Skin epidermis (tissue), 12 donors: ENCODE measurements at regions not wholly inside any gene's neighbourhood (a gene's known extent, or its start where the extent isn't known, plus 50 kb on each side); places are given as distances from the start of the nearest gene placed in this dataset.
"Not testable (repeated sequence)": the region's sequence is repeated elsewhere in the genome, so short reads cannot be mapped to it uniquely, and the experiment has no call there.

Experiments
- H3K27ac ChIP-seq, 21 experiments: fragments of 200-600 bp; sonication (generic) in 11 of 21; one replicate each; pipeline ENCODE4 v1.5.0; 2020; ENCODE audit warnings: mild to moderate bottlenecking in 3 of 21, inconsistent platforms in 2 of 21, moderate library complexity in 2 of 21
- H3K4me3 ChIP-seq, 7 experiments: fragments of 200-600 bp; sonication (generic) in 2 of 7; one replicate each; pipeline ENCODE4 v1.5.0; 2020; ENCODE audit warnings: inconsistent platforms in 2 of 7, mild to moderate bottlenecking in 2 of 7, moderate library complexity in 1 of 7

DNA sequence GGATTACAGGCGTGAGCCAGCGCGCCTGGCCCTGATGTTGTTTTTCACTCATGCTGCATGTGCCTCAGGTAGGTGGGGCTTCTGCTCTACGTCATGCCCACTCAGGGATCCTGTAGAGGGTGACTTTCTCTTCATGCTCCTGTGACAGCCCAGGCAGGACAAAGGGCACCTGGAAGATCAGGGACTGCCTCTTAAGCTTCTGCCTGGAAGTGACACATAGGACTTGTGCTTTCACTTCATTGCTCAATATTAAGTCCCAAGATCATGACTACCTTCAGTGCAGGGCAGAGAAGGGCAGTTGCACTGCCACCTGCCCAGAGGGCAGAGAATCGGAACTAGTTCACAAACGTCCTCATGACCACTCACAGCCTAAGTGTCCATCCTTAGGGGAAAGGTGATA, 249.5 kb upstream of the SULF2 start:
- no peak overlapping the region for H3K4me3 ChIP-seq

DNA sequence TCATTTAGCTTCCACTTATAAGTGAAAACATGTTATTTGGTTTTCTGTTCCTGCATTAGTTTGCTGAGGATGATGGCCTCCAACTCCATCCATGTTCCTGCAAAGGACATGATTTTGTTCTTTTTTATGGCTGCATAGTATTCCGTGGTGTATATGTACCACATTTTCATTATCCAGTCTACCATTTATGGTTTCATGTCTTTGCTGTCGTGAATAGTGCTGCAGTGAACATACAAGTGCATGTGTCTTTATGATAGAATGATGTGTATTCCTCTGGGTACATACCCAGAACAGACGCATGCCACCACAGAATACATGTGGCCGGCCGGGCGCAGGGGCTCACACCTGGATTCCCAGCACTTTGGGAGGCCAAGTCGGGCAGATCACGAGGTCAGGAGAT, 247.7 kb upstream of the SULF2 start:
- not testable (repeated sequence) for H3K4me3 ChIP-seq, H3K27ac ChIP-seq

More for the DNA sequence above, 249.5 kb upstream of the SULF2 start:
- no peak overlapping the region for H3K27ac ChIP-seq

- no peak overlapping the region for H3K4me3 ChIP-seq
- no peak overlapping the region for H3K27ac ChIP-seq
Measured at GRCh38 chr20:48031122-48031521, 245.8 kb upstream of the SULF2 start.

DNA sequence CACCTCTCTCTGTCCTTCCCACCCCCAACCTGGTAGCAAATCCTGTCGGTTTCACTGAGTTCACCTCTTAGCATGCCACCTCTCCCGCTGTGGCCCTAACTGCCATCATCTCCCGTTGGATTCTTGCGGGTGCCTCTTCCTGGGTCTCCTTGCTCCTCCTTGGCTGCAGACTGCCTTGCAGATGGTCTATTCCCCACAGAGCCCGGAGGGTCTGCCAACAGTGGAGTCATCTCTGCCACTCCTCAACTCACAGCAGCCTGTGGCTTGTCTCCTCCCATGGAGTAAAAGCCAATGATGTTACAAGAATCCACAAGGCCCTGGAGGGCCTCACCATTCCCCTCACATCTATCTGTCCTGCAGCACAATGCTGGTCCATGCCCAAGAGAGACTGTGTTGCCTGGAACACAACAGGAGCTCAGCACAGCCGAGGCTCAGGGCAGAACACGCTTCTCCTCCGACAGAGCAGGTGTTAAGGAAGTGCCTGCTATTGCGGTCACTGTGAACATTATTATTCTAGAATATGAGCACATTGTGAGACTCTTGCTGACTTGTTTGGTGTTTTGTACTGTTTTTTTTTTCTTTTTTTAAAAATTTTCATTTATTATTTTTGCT, 241.8 kb upstream of the SULF2 start:
- Histone ChIP-seq H3K4me3 (no peak overlapping the region), H3K27ac (no peak overlapping the region)

- no peak overlapping the region for H3K4me3 ChIP-seq
Measured at GRCh38 chr20:48025661-48026060, 240.4 kb upstream of the SULF2 start.

DNA sequence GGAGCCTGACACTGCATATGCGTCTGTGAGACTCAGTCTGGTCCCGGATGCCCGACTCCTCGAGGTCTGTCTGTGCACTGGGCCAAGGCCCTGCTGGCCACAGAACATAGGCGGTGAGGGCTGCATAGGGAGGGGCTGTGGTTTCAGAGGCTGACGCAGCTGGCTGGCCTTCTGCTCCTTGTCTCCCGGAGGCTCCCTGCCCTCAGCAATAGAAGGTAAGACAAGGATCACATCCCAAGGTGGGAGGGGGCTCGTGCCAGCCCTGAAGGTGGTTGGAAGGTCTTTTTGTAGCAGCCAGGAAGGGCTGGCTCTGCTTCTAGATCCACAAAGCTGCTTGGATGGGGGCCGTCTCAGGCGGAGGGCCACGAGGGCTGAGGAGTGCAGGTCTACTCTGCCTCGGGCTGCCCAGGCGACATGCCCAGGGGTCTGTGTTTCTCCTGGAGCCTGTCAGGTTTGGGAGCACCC, 239.8 kb upstream of the SULF2 start:
- H3K27ac ChIP-seq: peak overlapping the region in 12 of 21 experiments; percentile 49 to 79 (median 71)
- H3K4me3 ChIP-seq: no peak overlapping the region

More at GRCh38 chr20:48025661-48026060, 240.4 kb upstream of the SULF2 start:
- H3K27ac ChIP-seq: peak overlapping the region in 7 of 21 experiments; percentile 51 to 79 (median 76)

DNA sequence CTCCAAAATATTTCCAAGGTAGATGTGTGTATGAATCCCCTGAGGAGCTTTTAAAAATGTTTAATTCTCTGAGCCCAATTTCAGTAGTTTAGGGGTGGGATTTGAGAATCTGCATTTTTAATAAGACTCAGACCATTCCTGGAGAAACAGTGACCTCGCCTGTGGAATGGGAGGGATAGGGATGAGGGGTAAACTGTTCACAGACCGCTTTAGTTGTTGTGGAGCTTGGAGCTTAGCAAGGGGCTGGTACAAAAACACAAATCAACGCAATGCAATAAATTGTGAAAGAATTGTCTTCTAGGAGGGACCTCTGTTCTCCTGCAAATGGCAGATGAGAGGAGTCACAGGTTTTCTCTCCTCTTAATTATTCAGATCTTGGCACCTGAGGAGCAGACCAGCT, 239.3 kb upstream of the SULF2 start:
- Histone ChIP-seq H3K4me3 (no peak overlapping the region), H3K27ac (peak overlapping the region in 4 of 21 experiments; percentile 8 to 79 (median 76))

DNA sequence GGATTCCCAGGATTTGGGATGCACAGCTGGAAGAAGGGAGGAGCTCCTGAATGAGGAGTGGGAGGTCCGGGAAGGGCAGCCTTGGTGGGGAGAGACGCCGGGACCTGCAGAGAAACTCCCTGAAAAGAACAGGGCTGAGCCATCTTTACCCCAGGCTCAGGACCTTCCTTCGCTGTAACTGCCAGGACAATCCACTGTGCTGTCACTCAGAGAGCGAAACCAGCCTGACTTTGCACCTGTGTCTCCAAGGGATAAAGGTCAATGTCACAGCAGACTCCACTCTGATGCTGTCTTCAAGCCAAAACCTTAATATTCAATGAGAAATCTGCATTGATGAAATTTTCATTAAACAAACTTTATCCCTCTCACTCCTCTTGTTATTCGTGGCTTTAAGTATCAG, 235.4 kb upstream of the SULF2 start:
- H3K27ac ChIP-seq, H3K4me3 ChIP-seq: not testable (repeated sequence)

- Histone ChIP-seq H3K27ac (no peak overlapping the region), H3K4me3 (no peak overlapping the region)
Measured at GRCh38 chr20:48019940-48020339, 234.7 kb upstream of the SULF2 start.

- no peak overlapping the region for H3K4me3 ChIP-seq
- no peak overlapping the region for H3K27ac ChIP-seq
Measured at GRCh38 chr20:48019496-48019895, 234.2 kb upstream of the SULF2 start.

DNA sequence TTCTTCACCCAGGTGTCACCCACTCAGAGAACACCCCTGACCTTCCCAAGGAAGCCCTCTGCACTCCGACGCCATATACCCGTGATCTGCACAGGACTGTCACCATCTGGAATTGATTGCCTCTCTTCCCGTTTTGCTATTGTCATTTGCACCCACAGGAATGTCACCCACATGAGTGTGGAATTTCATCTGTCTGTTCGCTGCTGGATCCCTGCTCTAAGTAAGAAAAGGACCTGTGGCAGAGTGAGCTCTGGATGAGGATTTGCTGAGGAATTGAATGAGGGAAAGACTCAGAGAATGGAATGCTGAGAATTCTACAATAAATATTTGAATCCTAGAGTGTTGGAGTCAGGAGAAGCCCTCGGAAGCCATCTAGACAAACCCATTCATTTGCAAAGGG, 233.6 kb upstream of the SULF2 start:
- not testable (repeated sequence) for H3K4me3 ChIP-seq, H3K27ac ChIP-seq

DNA sequence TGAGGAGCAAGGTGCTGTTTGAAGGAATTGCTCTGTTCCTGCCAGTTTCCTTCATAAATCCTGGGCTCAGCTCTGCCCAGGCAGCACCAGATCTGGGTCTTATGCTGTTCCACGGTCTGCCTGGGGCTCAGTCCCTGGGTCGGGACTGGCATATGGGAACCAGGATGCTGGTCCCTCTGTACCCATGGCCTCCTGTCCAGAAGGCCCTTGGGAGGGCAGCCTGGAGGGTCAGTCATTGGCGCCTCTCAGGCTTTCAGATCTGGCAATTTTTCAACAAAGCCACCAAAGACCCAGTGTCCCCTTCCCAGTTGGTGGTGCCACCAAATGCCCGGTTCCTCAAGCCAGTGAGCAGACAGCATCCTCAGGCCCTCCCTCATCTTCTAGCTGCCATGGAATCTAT, 232.7 kb upstream of the SULF2 start:
- Histone ChIP-seq H3K4me3 (no peak overlapping the region), H3K27ac (peak overlapping the region in 1 of 21 experiments; percentile 10)

DNA sequence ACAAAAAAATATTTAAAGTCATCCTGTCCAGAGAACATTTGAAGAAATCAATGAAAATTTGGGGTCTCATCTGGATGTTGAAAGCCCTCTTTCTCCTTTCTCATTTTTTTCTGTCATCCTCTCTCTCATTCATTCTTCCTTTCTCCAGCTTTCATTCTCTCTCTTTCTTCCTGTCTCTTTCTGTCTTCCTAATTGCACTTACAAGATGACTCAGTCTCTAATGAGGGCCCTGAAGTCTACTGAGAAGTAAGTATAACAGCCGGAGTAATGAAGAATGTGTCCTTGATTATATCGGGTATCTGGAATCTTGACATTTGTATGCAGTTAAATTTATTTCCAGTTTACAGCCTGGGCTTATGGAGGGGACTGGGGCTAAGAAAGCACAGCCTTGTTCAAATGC, 232.2 kb upstream of the SULF2 start:
- H3K27ac ChIP-seq: peak overlapping the region in 1 of 21 experiments; percentile 10
- no peak overlapping the region for H3K4me3 ChIP-seq

GRCh38 chr20:48015943-48016723, 230.9 kb upstream of the SULF2 start:
- H3K4me3 ChIP-seq: no peak overlapping the region
- peak overlapping the region in 4 of 21 experiments; percentile 12 to 73 (median 50) for H3K27ac ChIP-seq

DNA sequence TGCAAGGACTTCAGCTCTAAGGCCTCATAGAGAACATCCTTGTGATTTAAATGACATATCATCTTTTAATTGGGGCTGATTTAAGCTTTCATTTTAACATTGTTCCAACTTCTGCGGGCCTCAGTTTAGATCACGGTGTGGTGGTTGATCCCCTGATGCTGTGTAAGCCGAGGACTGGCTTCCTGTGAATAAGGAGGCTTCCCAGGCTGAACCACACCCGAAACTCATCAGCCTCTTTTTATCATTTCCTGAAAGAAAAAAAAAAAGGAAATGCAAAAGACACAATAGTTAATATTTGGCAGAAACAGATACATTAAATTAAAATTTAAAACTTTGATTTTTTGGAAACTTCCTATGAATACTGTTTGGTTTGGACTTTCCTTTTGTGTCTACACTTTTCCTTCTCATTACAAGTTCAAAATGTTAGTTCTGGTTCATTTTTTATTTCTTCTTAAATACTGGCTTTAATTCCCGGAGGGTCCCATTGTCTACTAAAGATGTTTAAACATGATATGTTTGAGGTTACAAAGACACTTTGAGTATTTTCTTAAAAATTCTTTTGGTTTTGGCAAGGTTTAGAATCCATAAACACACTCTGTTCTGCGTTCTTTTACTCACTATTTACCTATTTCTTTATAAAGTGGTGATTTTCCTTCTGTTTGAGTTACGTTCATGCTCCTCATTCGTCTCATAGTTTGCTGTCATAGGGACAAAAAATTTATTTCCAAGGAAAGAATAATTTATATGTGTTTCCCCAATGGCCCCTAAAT, 230.0 kb upstream of the SULF2 start:
- Histone ChIP-seq H3K4me3 (no peak overlapping the region), H3K27ac (peak overlapping the region in 2 of 21 experiments; percentile 23 to 73)

GRCh38 chr20:48012401-48012974, 227.2 kb upstream of the SULF2 start:
- Histone ChIP-seq H3K27ac (no peak overlapping the region), H3K4me3 (no peak overlapping the region)

- Histone ChIP-seq H3K27ac (no peak overlapping the region), H3K4me3 (no peak overlapping the region)
Measured at GRCh38 chr20:48011025-48011424, 225.7 kb upstream of the SULF2 start.

GRCh38 chr20:48010623-48011022, 225.3 kb upstream of the SULF2 start:
- Histone ChIP-seq H3K27ac (no peak overlapping the region), H3K4me3 (no peak overlapping the region)

DNA sequence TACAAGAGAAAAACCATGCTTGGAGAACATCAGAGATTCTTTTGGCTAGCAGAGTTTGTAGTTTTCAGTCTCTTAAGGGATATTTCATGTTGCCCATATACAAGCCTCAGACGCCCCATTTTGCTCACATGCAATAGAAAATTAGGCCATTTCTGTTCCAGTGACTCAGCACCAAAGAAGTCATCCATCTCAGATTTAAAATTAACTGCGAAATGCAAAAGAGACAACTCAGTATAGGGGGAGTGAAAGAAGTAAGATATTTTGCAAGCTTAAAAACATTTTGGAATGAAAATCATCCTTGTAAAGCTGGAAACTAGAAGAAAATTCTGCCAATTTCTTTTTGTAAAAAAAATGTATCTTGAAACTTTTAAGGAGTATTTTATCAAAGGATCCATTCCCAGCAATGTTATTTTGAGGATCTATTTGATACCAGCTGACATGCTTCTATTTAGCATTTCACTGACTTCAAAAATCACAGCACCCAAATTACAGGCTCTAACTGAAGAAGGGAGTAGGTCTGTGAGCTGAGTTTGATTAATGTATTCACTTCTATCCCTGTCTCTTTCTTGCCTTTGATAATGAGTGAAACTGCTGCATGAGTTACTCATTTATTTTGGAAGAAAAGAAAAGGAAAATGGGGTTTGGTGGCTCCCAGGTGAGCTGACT, 223.7 kb upstream of the SULF2 start:
- H3K4me3 ChIP-seq: no peak overlapping the region
- peak overlapping the region in 2 of 21 experiments; percentile 16 to 61 for H3K27ac ChIP-seq

GRCh38 chr20:48007351-48007750, 222.1 kb upstream of the SULF2 start:
- H3K4me3 ChIP-seq: no peak overlapping the region

More at GRCh38 chr20:48007351-48007750, 222.1 kb upstream of the SULF2 start:
- no peak overlapping the region for H3K27ac ChIP-seq
